Suppressor macrophage treated with lipopolysaccharide for 1 hour (primary cell): ENCODE measurements at regions not wholly inside any gene's neighbourhood (a gene's known extent, or its start where the extent isn't known, plus 50 kb on each side); places are given as distances from the start of the nearest gene placed in this dataset.

Experiments
- DNase-seq, 3 donors: peaks; one replicate each; pipeline ENCODE4 v3.0.0-alpha.2; 2020 to 2022

GRCh38 chr11:134522782-134523570 is 110.9 kb upstream of the B3GAT1 start:
- DNase-seq: no peak

GRCh38 chr11:134521452-134522289 is 109.6 kb upstream of the B3GAT1 start:
- DNase-seq: no peak

- no peak for DNase-seq
These were observed 109.0 kb upstream of the B3GAT1 start for GRCh38 chr11:134521001-134521400.

GRCh38 chr11:134519788-134520187 is 107.7 kb upstream of the B3GAT1 start:
- DNase-seq: no peak

- no peak for DNase-seq
These were observed 107.3 kb upstream of the B3GAT1 start for GRCh38 chr11:134519390-134519750.

- no peak for DNase-seq
These were observed 106.8 kb upstream of the B3GAT1 start for GRCh38 chr11:134518616-134519389.

GRCh38 chr11:134517621-134518293 is 105.7 kb upstream of the B3GAT1 start:
- no peak for DNase-seq

GRCh38 chr11:134517115-134517514 is 105.1 kb upstream of the B3GAT1 start:
- DNase-seq: no peak

- peak in 1 of 3 donors; percentile 8 for DNase-seq
These were observed 104.5 kb upstream of the B3GAT1 start for GRCh38 chr11:134516529-134516928.

GRCh38 chr11:134515081-134515960 is 103.3 kb upstream of the B3GAT1 start:
- peak in 1 of 3 donors; percentile 1 for DNase-seq

- no peak for DNase-seq
These were observed 102.4 kb upstream of the B3GAT1 start for GRCh38 chr11:134514354-134514951.

GRCh38 chr11:134513585-134514120 is 101.6 kb upstream of the B3GAT1 start:
- no peak for DNase-seq

GRCh38 chr11:134512571-134513538 is 100.8 kb upstream of the B3GAT1 start:
- no peak for DNase-seq

- DNase-seq: no peak
These were observed 100.0 kb upstream of the B3GAT1 start for GRCh38 chr11:134512061-134512460.

- DNase-seq: no peak
These were observed 99.2 kb upstream of the B3GAT1 start for GRCh38 chr11:134511255-134511654.

- no peak for DNase-seq
These were observed 98.4 kb upstream of the B3GAT1 start for GRCh38 chr11:134510233-134511040.

GRCh38 chr11:134509381-134510232 is 97.6 kb upstream of the B3GAT1 start:
- DNase-seq: no peak
